ENCODE measurements at regions not wholly inside any gene's neighbourhood (a gene's known extent, or its start where the extent isn't known, plus 50 kb on each side); places are given as distances from the start of the nearest gene placed in this dataset.

GRCh38 chr2:226649871-226650660 is 149.6 kb downstream of the IRS1 start (continued):
- TF ChIP-seq FOXK1 (CRISPR knock-in tag; IDR thresholded peaks at IDR 0.05; ENCODE audit: borderline replicate concordance, low read depth) (peak; percentile 93; the same call in 1 of the 2 replicates), SOX13 (IDR thresholded peaks at IDR 0.05) (peak; percentile 98), SOX13 (CRISPR knock-in tag; conservative IDR thresholded peaks at IDR 0.05 in 1 of 2, IDR thresholded peaks at IDR 0.05 in 1 of 2) (peak in 1 of 2 experiments; percentile 99; a peak in 2 of 4 replicates), MTF2 (CRISPR knock-in tag; IDR thresholded peaks at IDR 0.05; ENCODE audit: borderline replicate concordance) (0 out of 2 replicates have a peak, but pooled peaks have one; percentile 54), CSRNP2 (CRISPR knock-in tag; conservative IDR thresholded peaks at IDR 0.05; ENCODE audit: low read depth) (no peak), SNRNP70 (IDR thresholded peaks at IDR 0.05; ENCODE audit: low read depth, low read length) (no peak), ZBTB26 (CRISPR knock-in tag; IDR thresholded peaks at IDR 0.05; ENCODE audit: borderline replicate concordance) (peak; percentile 79), PLSCR1 (CRISPR knock-in tag; IDR thresholded peaks at IDR 0.05; ENCODE audit: borderline replicate concordance) (peak; percentile 50; the same call in 1 of the 2 replicates), YEATS4 (CRISPR knock-in tag; IDR thresholded peaks at IDR 0.05; ENCODE audit: borderline replicate concordance) (peak; percentile 66; the same call in 1 of the 2 replicates), ZNF335 (CRISPR knock-in tag; IDR thresholded peaks at IDR 0.05) (peak; percentile 95), ZFP41 (CRISPR knock-in tag; IDR thresholded peaks at IDR 0.05; ENCODE audit: borderline replicate concordance) (peak; percentile 86; the same call in 1 of the 2 replicates), GMEB1 (CRISPR knock-in tag; IDR thresholded peaks at IDR 0.05; ENCODE audit: borderline replicate concordance) (peak; percentile 42), MIER2 (CRISPR knock-in tag; IDR thresholded peaks at IDR 0.05) (peak; percentile 82), HOMEZ (CRISPR knock-in tag; IDR thresholded peaks at IDR 0.05; ENCODE audit: low read depth) (peak; percentile 100), ZNF713 (CRISPR knock-in tag; IDR thresholded peaks at IDR 0.05) (peak; percentile 87; the same call in 1 of the 2 replicates), CENPX (CRISPR knock-in tag; IDR thresholded peaks at IDR 0.05) (no peak), IKZF4 (CRISPR knock-in tag; IDR thresholded peaks at IDR 0.05; ENCODE audit: borderline replicate concordance, low read depth, not compliant biosample characterization) (no peak), ZNF747 (CRISPR knock-in tag; IDR thresholded peaks at IDR 0.05; ENCODE audit: borderline replicate concordance) (peak; percentile 96), PBX2 (CRISPR knock-in tag; IDR thresholded peaks at IDR 0.05) (no peak), KDM4B (CRISPR knock-in tag; IDR thresholded peaks at IDR 0.05) (peak; percentile 86; the same call in 1 of the 2 replicates)
